ENCODE measurements at regions not wholly inside any gene's neighbourhood (a gene's known extent, or its start where the extent isn't known, plus 50 kb on each side); places are given as distances from the start of the nearest gene placed in this dataset.

GRCh38 chr3:94946683-94947082 lies 883.8 kb downstream of the NSUN3 start:
- Histone ChIP-seq H3K27ac (ENCODE audit: low read depth, low read length, poor library complexity, severe bottlenecking) (no peak overlapping the region), H3K27me3 (replicated peaks; ENCODE audit: insufficient read depth, low read depth, low read length, poor library complexity) (no peaks in the 10 kb centered on the region), H3K4me1 (ENCODE audit: insufficient read depth, low read length, poor library complexity, severe bottlenecking) (no peaks in the 10 kb centered on the region), H3K9me3 (ENCODE audit: low read depth, low read length, poor library complexity, severe bottlenecking) (peaks cover 4% of the 10 kb centered on the region), H3K4me3 (ENCODE audit: low read depth, low read length, poor library complexity, severe bottlenecking) (no peak overlapping the region), H3K36me3 (ENCODE audit: insufficient read depth, low read length, poor library complexity, severe bottlenecking) (no peaks in the 10 kb centered on the region)
- TF ChIP-seq CTCF (conservative IDR thresholded peaks at IDR 0.05; ENCODE audit: low read depth, low read length): no peak
- TF ChIP-seq EZH2 (IDR thresholded peaks at IDR 0.05; ENCODE audit: borderline replicate concordance, low read depth, low read length, poor library complexity, severe bottlenecking): no peak
- intact Hi-C loops (cut with micrococcal nuclease; ENCODE audit: unreplicated experiment): no loop called here
- POLR2A ChIA-PET (ENCODE audit: low non-redundant PET): no interaction called here
- no TSS peak for BruUV-seq (replicated peaks)
- CTCF ChIA-PET: no interaction called here
- DNase-seq (ENCODE audit: low spot score): no peak

- Histone ChIP-seq H3K9me3 (ENCODE audit: low read depth, low read length, poor library complexity, severe bottlenecking) (peaks cover 25% of the 10 kb centered on the region), H3K27me3 (replicated peaks; ENCODE audit: insufficient read depth, low read depth, low read length, poor library complexity) (no peaks in the 10 kb centered on the region), H3K4me3 (ENCODE audit: low read depth, low read length, poor library complexity, severe bottlenecking) (no peak overlapping the region), H3K27ac (ENCODE audit: low read depth, low read length, poor library complexity, severe bottlenecking) (no peak overlapping the region), H3K4me1 (ENCODE audit: insufficient read depth, low read length, poor library complexity, severe bottlenecking) (no peaks in the 10 kb centered on the region), H3K36me3 (ENCODE audit: insufficient read depth, low read length, poor library complexity, severe bottlenecking) (no peaks in the 10 kb centered on the region)
- CTCF ChIA-PET: no interaction called here
- BruUV-seq (replicated peaks): no TSS peak
- POLR2A ChIA-PET (ENCODE audit: low non-redundant PET): no interaction called here
- no peak for DNase-seq (ENCODE audit: low spot score)
- TF ChIP-seq CTCF (conservative IDR thresholded peaks at IDR 0.05; ENCODE audit: low read depth, low read length): no peak
- no peak for TF ChIP-seq EZH2 (IDR thresholded peaks at IDR 0.05; ENCODE audit: borderline replicate concordance, low read depth, low read length, poor library complexity, severe bottlenecking)
- intact Hi-C loops (cut with micrococcal nuclease; ENCODE audit: unreplicated experiment): no loop called here
These were observed 898.7 kb downstream of the NSUN3 start for GRCh38 chr3:94961423-94962100.

- POLR2A ChIA-PET (ENCODE audit: low non-redundant PET): no interaction called here
These were observed 903.1 kb downstream of the NSUN3 start for GRCh38 chr3:94965867-94966475.

More at GRCh38 chr3:94965867-94966475, 903.1 kb downstream of the NSUN3 start:
- Histone ChIP-seq H3K4me3 (ENCODE audit: low read depth, low read length, poor library complexity, severe bottlenecking) (no peak overlapping the region), H3K9me3 (ENCODE audit: low read depth, low read length, poor library complexity, severe bottlenecking) (peaks cover 26% of the 10 kb centered on the region), H3K27ac (ENCODE audit: low read depth, low read length, poor library complexity, severe bottlenecking) (no peak overlapping the region), H3K36me3 (ENCODE audit: insufficient read depth, low read length, poor library complexity, severe bottlenecking) (no peaks in the 10 kb centered on the region), H3K27me3 (replicated peaks; ENCODE audit: insufficient read depth, low read depth, low read length, poor library complexity) (no peaks in the 10 kb centered on the region), H3K4me1 (ENCODE audit: insufficient read depth, low read length, poor library complexity, severe bottlenecking) (no peaks in the 10 kb centered on the region)
- TF ChIP-seq EZH2 (IDR thresholded peaks at IDR 0.05; ENCODE audit: borderline replicate concordance, low read depth, low read length, poor library complexity, severe bottlenecking) (no peak), CTCF (conservative IDR thresholded peaks at IDR 0.05; ENCODE audit: low read depth, low read length) (no peak)
- CTCF ChIA-PET: no interaction called here
- intact Hi-C loops (cut with micrococcal nuclease; ENCODE audit: unreplicated experiment): no loop called here
- no peak for DNase-seq (ENCODE audit: low spot score)
- BruUV-seq (replicated peaks): no TSS peak

Measured in A673 (cell line).